Fibroblast of lung (primary cell): ENCODE measurements at regions not wholly inside any gene's neighbourhood (a gene's known extent, or its start where the extent isn't known, plus 50 kb on each side); places are given as distances from the start of the nearest gene placed in this dataset.

Experiments used
- CTCF ChIP-seq, 2 donors: IDR thresholded peaks in 1 of 2; conservative IDR thresholded peaks in 1 of 2; 1 replicate in 1 of 2; 2 replicates in 1 of 2; pipeline ENCODE4 v1.5.1; 2011 to 2012; ENCODE audit warnings: low read length in 2 of 2, control low read depth in 1 of 2, inconsistent platforms in 1 of 2, low read depth in 1 of 2, mild to moderate bottlenecking in 1 of 2
- EZH2 ChIP-seq: IDR thresholded peaks from 2 replicates; pipeline ENCODE4 v1.5.1; 2012; ENCODE audit warnings: low read length, control low read depth, mild to moderate bottlenecking; ENCODE audit errors: missing control alignments

GRCh38 chr3:23071296-23071695, 131.8 kb upstream of the UBE2E2 start:
- TF ChIP-seq EZH2 (no peak), CTCF (conservative IDR thresholded peaks at IDR 0.05 in 1 of 2, IDR thresholded peaks at IDR 0.05 in 1 of 2; ENCODE audit: low read depth in 1 of 2, low read length in 2 of 2) (no peak)
